GM12873 (cell line): ENCODE measurements at regions not wholly inside any gene's neighbourhood (a gene's known extent, or its start where the extent isn't known, plus 50 kb on each side); places are given as distances from the start of the nearest gene placed in this dataset.

Experiments used
- TF ChIP-seq, protein P1 (sequence below): IDR thresholded peaks from 2 replicates; pipeline ENCODE4 v1.5.1; 2012; ENCODE audit warnings: low read depth, mild to moderate bottlenecking, moderate library complexity, low read length, control low read depth; ENCODE audit not compliant: insufficient read depth; ENCODE audit errors: missing control alignments

DNA sequence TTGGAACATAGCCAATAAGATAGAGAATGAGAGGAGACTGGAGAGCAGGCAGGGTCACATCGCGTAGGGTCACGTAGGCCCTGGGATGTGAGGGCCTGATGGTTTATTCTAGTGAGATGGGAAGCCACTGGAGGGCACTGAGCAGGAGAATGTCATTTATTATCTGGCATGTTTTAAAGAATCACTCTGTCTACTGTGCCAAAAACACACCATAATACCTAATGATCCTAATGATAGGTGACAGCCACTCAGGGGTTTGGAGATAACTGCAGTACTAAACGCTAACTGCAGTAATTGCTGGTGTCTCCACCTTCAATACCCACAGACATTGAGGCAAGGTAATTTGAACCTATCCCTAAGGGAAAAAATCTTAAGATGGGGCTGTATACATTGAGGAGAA is 185.4 kb downstream of the TTLL7 start:
- TF ChIP-seq, protein P1, sequence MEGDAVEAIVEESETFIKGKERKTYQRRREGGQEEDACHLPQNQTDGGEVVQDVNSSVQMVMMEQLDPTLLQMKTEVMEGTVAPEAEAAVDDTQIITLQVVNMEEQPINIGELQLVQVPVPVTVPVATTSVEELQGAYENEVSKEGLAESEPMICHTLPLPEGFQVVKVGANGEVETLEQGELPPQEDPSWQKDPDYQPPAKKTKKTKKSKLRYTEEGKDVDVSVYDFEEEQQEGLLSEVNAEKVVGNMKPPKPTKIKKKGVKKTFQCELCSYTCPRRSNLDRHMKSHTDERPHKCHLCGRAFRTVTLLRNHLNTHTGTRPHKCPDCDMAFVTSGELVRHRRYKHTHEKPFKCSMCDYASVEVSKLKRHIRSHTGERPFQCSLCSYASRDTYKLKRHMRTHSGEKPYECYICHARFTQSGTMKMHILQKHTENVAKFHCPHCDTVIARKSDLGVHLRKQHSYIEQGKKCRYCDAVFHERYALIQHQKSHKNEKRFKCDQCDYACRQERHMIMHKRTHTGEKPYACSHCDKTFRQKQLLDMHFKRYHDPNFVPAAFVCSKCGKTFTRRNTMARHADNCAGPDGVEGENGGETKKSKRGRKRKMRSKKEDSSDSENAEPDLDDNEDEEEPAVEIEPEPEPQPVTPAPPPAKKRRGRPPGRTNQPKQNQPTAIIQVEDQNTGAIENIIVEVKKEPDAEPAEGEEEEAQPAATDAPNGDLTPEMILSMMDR = no peak

DNA sequence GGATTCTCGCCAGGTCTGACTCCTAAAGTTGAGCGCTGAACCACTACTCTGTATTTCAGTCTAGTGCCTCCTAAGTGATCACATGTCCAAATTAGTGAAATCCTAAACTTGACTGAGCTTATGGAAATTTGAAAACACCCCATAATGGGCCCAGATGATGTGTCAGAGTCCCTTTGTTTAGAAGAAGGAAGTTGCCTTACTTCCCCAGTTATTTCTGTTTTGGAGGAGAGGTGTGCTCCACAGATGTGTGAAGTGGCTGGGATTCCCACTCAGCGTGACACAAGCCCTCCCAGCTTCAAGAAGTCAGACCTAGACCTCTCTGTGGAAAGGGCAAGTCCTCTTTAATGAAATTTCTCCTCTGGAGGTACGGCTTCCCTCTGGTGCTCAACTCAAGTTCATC is 188.8 kb downstream of the TTLL7 start:
- TF ChIP-seq, protein P1 = no peak

DNA sequence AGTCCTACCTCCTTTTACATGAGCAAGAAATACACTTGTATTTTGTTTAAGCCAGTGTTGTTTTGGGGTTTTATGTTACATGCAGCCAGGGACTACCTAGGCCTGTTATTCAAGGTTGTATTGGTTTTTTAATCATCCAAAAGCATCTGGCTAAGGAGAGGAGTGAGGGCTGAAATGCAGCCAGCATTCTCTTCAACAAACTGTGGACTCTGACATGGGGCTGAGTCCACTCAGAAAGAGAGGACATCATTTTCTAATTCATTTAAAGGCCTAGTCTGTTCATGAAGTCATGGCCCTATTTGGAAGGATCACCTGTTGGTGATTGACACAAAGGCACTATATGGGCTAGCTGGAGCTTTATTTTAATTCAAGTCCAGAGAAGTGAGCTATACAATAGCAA is 190.4 kb downstream of the TTLL7 start:
- TF ChIP-seq, protein P1 = no peak

DNA sequence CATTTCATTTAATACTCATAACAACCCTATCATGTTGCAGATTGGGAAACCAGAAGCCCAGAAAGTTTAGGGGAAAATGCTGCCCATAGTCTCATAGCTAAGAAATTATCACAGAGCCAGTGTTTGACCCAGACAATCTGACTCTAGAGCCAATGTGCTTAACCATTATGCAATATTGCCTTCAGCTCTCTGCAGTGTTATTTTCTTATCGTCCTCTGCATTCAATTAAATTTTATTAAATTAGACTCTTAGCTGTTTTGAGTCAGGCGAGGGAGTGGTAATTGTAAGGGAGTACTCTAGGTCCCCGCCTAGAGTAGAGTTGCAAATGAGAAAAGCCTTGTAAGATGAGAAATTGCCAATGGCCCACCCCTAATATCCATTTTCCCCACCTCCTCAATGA is 191.1 kb downstream of the TTLL7 start:
- TF ChIP-seq, protein P1 = no peak

DNA sequence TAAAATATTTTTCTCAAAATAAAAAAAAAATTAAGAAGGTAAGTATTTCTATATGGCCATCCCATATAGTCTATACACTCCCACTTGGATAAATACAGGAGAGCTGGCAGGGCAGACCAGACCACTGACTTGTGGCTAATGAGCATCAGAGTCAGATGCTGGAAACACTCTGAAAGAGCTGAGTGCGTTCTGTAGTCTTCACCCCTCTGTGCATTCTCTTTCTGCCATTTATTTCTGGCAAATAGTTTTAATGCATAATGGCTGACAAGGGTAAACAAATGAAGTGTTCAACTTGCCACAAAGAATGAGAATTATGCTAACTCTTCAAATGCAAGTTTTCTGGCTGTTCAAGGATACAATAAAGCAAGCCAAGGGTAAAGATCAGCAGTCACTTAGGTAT is 191.7 kb downstream of the TTLL7 start:
- TF ChIP-seq, protein P1 = no peak

DNA sequence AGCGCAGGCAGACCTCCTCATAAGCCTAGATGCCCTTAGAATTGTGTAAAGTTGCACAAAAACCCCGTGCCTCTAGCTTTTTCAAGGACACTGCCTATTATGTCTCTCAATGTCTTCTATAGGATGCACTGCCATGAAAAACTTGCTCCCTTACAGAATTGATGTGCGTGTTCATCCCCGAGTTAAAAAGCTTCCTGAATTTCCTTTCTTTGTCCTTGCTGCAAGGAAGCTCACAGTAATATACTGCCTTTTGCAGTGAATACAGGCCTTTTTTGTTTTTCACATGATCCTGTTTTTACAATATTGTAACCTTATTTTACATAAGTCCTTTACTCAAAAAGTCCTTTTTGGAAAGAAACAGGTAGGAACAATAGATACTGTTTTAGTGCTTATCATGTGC is 193.0 kb downstream of the TTLL7 start:
- TF ChIP-seq, protein P1 = no peak

DNA sequence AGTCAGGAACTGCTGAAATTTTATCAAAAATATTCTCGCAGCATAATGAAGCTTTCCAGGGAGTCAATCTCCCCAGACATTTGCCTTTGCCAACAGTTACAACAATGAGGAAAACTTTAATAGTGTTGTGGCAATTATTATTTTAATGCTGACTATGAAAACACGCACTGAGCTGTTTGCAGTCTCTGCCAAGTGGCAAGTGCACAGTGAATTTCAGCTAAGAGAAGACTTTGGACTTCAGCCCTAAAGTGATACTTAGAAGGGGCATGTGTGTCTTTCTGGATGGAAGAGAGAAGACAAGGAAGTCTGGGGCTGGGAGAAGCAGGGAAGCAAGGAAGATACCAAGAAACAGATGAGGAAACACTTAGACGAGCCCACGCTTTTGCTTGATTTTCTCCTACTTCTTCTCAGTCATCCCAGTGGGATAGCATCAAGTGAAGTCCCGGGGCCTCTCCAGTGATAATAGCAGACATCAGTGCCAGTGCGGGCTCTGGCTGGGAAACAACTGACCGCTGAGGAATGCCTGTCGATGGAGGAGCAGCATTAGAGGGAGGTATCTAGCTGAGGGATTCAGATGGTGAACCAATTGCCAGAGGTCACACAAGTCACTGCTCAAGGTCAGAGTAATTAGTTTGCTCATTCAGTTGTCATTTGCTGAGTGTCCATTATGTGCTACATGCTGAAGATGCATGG is 196.3 kb downstream of the TTLL7 start:
- TF ChIP-seq, protein P1 = no peak
